ENCODE measurements at regions not wholly inside any gene's neighbourhood (a gene's known extent, or its start where the extent isn't known, plus 50 kb on each side); places are given as distances from the start of the nearest gene placed in this dataset.

DNA sequence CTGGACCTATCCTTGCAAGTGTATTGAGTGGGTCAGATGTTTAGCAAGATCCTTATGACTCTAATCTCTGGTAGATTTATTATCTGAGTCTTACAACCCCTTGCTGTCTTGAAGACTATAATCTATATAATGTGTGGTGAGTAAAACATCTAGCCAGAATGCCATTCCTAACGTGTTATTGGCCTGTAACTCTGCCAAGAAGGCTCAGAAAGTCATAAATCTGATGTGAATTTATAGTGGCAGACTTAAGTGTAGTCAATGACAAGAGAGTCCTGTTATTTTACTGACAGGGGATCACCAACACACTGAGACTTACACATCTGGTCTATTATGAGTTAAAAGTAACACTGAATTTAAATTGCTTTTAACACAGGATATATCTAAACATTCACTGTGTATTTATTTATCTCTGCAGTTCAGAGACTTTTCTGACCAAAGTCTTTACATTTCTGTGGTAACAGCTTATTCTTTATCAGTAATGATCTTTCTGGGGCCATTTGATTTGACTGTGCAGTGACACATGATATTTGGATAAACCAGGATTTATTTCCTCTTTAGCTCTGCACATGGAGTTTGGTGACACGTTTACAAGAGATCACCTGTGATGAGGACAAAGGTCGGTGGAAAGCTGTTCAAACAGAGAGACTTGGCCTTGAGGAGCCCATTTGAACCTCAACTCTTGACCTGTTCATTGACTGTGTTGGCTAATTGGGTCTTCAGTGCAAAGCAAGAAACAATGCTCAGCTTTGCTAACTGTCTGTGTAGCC, 415.8 kb downstream of the STIM2 start:
- TF ChIP-seq CTCF (IDR thresholded peaks at IDR 0.05) (no peak), EZH2phosphoT487 (IDR thresholded peaks at IDR 0.05; ENCODE audit: borderline replicate concordance, low read depth) (no peak), TAF1 (IDR thresholded peaks at IDR 0.05; ENCODE audit: borderline replicate concordance, low read depth, low read length) (no peak), EP300 (IDR thresholded peaks at IDR 0.05; ENCODE audit: borderline replicate concordance in 1 of 2, low read depth in 1 of 2, low read length in 1 of 2) (no peak), IRF3 (IDR thresholded peaks at IDR 0.05; ENCODE audit: low read depth, low read length) (no peak), RCOR1 (IDR thresholded peaks at IDR 0.05; ENCODE audit: low read length) (no peak), MXI1 (IDR thresholded peaks at IDR 0.05; ENCODE audit: low read depth, low read length) (no peak), USF2 (IDR thresholded peaks at IDR 0.05; ENCODE audit: borderline replicate concordance, low read depth, low read length) (no peak), USF1 (IDR thresholded peaks at IDR 0.05; ENCODE audit: borderline replicate concordance, low read depth) (no peak), RFX5 (IDR thresholded peaks at IDR 0.05; ENCODE audit: low read length) (no peak), MEF2A (IDR thresholded peaks at IDR 0.05; ENCODE audit: borderline replicate concordance, low read depth) (no peak), GABPA (IDR thresholded peaks at IDR 0.05; ENCODE audit: low read depth) (no peak), JUND (IDR thresholded peaks at IDR 0.05) (no peak)
- TF ChIP-seq, protein P1, sequence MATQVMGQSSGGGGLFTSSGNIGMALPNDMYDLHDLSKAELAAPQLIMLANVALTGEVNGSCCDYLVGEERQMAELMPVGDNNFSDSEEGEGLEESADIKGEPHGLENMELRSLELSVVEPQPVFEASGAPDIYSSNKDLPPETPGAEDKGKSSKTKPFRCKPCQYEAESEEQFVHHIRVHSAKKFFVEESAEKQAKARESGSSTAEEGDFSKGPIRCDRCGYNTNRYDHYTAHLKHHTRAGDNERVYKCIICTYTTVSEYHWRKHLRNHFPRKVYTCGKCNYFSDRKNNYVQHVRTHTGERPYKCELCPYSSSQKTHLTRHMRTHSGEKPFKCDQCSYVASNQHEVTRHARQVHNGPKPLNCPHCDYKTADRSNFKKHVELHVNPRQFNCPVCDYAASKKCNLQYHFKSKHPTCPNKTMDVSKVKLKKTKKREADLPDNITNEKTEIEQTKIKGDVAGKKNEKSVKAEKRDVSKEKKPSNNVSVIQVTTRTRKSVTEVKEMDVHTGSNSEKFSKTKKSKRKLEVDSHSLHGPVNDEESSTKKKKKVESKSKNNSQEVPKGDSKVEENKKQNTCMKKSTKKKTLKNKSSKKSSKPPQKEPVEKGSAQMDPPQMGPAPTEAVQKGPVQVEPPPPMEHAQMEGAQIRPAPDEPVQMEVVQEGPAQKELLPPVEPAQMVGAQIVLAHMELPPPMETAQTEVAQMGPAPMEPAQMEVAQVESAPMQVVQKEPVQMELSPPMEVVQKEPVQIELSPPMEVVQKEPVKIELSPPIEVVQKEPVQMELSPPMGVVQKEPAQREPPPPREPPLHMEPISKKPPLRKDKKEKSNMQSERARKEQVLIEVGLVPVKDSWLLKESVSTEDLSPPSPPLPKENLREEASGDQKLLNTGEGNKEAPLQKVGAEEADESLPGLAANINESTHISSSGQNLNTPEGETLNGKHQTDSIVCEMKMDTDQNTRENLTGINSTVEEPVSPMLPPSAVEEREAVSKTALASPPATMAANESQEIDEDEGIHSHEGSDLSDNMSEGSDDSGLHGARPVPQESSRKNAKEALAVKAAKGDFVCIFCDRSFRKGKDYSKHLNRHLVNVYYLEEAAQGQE (IDR thresholded peaks at IDR 0.05; ENCODE audit: low read depth, low read length), result no peak

All from SK-N-SH (cell line).